ENCODE measurements at regions not wholly inside any gene's neighbourhood (a gene's known extent, or its start where the extent isn't known, plus 50 kb on each side); places are given as distances from the start of the nearest gene placed in this dataset.
A peak's percentile ranks its signal among the peaks of the same experiment; 100 is the strongest.

DNA sequence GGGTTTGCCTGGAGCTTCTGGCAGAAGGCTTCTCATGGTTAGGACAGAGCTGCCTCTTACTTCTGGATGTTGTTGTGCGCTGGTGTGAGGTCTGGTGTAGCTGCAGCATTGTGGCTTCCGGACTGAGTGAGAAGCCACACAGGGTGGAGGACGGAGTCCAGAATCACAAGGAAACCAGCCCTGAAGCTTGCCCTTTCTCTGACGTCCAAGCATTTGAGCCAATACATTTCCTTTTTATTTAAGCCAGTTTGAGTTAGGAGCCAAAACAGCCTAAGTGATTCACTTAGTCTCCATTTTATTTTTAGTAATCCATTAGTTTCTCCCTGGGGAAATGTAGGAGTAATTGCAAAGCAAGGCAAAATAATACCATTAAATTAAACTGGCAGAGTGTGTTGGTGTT, 402.4 kb upstream of the RGS6 start:
- Histone ChIP-seq H3K9me3 (no peaks in the 10 kb centered on the region), H3K4me3 (no peak overlapping the region), H3K4me1 (peaks cover 0 to 14% (median 2%) of the 10 kb centered on the region in 4 donors), H3K36me3 (peaks cover 0 to 8% (median 3%) of the 10 kb centered on the region in 4 donors), H3K27me3 (no peaks in the 10 kb centered on the region), H3K27ac (peak overlapping the region in 1 of 5 donors; percentile 16)
- intact Hi-C loops (cut with DNase I; ENCODE audit: low total_unique reads), result no loop called here
- WGBS, 5 donors, result 58 to 81% (median 77%) methylated on average over 3 to 4 of the region's 4 CpGs
- TF ChIP-seq POLR2AphosphoS5 (IDR thresholded peaks at IDR 0.05), result peak in 1 of 3 donors; percentile 26
- TF ChIP-seq POLR2A (IDR thresholded peaks at IDR 0.05), result no peak
- DNase-seq, result peak in 1 of 2 donors; percentile 75

DNA sequence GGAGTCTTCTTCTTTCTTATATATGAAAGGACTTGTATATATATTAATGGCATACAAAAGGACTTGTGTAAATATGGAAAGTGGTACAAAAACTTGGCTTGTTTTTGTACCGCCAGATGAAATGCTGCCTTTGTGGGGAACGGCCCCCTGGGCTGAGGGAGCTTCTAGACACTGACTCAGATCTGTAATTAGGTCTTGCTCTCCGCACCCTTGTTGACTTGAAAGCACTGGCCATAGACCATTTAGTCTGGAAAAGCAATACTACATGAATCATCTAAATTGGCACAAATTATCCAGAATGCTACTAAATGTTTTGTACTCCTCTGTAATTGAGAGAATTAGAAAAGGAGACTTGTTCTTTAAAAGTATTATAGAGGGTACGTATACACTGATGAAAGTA, 399.9 kb upstream of the RGS6 start:
- H3K9me3 ChIP-seq, result no peaks in the 10 kb centered on the region
- no peak for DNase-seq
- H3K4me1 ChIP-seq, result peaks cover 0 to 29% (median 13%) of the 10 kb centered on the region in 4 donors
- no peak overlapping the region for H3K4me3 ChIP-seq
- TF ChIP-seq POLR2A (IDR thresholded peaks at IDR 0.05), result no peak
- TF ChIP-seq, protein P1, sequence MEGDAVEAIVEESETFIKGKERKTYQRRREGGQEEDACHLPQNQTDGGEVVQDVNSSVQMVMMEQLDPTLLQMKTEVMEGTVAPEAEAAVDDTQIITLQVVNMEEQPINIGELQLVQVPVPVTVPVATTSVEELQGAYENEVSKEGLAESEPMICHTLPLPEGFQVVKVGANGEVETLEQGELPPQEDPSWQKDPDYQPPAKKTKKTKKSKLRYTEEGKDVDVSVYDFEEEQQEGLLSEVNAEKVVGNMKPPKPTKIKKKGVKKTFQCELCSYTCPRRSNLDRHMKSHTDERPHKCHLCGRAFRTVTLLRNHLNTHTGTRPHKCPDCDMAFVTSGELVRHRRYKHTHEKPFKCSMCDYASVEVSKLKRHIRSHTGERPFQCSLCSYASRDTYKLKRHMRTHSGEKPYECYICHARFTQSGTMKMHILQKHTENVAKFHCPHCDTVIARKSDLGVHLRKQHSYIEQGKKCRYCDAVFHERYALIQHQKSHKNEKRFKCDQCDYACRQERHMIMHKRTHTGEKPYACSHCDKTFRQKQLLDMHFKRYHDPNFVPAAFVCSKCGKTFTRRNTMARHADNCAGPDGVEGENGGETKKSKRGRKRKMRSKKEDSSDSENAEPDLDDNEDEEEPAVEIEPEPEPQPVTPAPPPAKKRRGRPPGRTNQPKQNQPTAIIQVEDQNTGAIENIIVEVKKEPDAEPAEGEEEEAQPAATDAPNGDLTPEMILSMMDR (IDR thresholded peaks at IDR 0.05), result no peak
- TF ChIP-seq POLR2AphosphoS5 (IDR thresholded peaks at IDR 0.05), result no peak
- TF ChIP-seq EP300 (IDR thresholded peaks at IDR 0.05), result no peak
- H3K36me3 ChIP-seq, result peaks cover 0 to 8% (median 3%) of the 10 kb centered on the region in 4 donors
- H3K27ac ChIP-seq, result no peak overlapping the region
- no peaks in the 10 kb centered on the region for H3K27me3 ChIP-seq
- WGBS, 5 donors, result 72 to 92% (median 86%) methylated on average over 4 of the region's 4 CpGs
- intact Hi-C loops (cut with DNase I; ENCODE audit: low total_unique reads), result no loop called here

DNA sequence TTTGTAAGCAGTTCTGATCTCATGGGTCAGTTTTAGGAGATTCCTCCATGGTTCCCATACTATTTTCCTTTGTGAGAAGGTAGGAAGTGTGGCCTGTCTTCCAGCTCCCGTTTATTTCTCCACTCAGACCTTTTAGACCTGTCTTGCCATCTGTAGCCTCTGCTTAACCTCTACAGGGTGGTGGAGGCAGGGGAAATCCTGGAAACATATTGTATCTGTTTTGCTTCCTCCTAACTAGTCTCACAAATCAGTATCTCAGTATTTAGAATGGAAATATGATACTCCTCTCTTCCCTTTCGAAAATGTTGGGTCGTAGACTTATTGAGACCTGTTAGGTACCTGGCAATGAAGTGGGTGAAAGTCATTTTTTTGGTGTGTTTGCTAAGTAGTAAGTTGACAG, 399.4 kb upstream of the RGS6 start:
- no peak overlapping the region for H3K27ac ChIP-seq
- no peaks in the 10 kb centered on the region for H3K27me3 ChIP-seq
- no peak for TF ChIP-seq POLR2AphosphoS5 (IDR thresholded peaks at IDR 0.05)
- TF ChIP-seq POLR2A (IDR thresholded peaks at IDR 0.05), result no peak
- TF ChIP-seq, protein P1 (IDR thresholded peaks at IDR 0.05), result no peak
- no peak for TF ChIP-seq EP300 (IDR thresholded peaks at IDR 0.05)
- intact Hi-C loops (cut with DNase I; ENCODE audit: low total_unique reads), result no loop called here
- peaks cover 0 to 8% (median 3%) of the 10 kb centered on the region in 4 donors for H3K36me3 ChIP-seq
- H3K9me3 ChIP-seq, result no peaks in the 10 kb centered on the region
- no peak overlapping the region for H3K4me3 ChIP-seq
- 77 to 89% (median 87%) methylated on average over 3 of the region's 3 CpGs for WGBS, 5 donors
- H3K4me1 ChIP-seq, result peaks cover 0 to 33% (median 17%) of the 10 kb centered on the region in 4 donors
- DNase-seq, result no peak

DNA sequence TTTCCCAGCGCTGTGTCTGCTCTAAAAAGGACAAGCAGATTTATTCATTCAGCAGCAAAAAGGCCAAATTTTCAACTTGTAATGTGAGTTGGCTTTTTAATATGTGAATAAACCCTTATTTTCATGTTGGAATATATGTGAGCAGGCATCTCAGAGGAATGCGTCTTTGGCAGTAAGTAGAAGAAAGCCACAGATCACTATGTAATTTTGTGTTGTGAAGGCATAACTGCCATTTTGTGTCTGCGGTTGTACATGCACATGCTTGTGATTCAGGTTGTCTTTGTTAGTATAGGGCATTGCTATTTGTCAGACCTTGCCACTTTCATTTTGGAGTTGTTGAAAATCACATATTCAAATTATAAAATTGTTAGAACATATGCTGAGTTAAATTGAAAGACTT, 398.8 kb upstream of the RGS6 start:
- Histone ChIP-seq H3K4me3 (no peak overlapping the region), H3K9me3 (no peaks in the 10 kb centered on the region), H3K27ac (no peak overlapping the region), H3K27me3 (no peaks in the 10 kb centered on the region), H3K4me1 (peaks cover 0 to 37% (median 19%) of the 10 kb centered on the region in 4 donors), H3K36me3 (peaks cover 0 to 8% (median 3%) of the 10 kb centered on the region in 4 donors)
- peak in 1 of 2 donors; percentile 24 for DNase-seq
- intact Hi-C loops (cut with DNase I; ENCODE audit: low total_unique reads), result no loop called here
- WGBS, 5 donors, result 91 to 99% (median 95%) methylated on average over 3 of the region's 3 CpGs
- TF ChIP-seq, protein P1 (IDR thresholded peaks at IDR 0.05), result no peak
- TF ChIP-seq POLR2A (IDR thresholded peaks at IDR 0.05), result no peak
- TF ChIP-seq EP300 (IDR thresholded peaks at IDR 0.05), result no peak
- no peak for TF ChIP-seq POLR2AphosphoS5 (IDR thresholded peaks at IDR 0.05)

DNA sequence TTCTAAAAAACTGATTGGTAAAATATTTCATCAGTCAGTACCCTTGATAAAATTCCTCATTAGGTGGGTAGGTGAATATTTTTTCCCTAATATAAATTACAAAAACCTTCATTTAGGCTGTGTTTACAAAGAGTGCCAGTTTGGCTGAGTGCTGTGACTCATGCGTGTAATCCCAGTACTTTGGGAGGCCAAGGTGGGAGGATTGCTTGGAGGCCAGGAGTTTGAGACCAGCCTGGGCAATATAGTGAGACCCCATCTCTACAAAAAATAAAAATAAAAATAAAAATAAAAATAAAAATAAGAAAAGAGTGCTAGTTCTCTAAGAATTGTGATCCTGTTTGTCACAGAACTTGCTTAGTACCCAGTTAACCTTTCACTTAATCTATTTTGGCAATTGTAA, 398.4 kb upstream of the RGS6 start:
- H3K4me3 ChIP-seq, result no peak overlapping the region
- H3K36me3 ChIP-seq, result peaks cover 0 to 8% (median 3%) of the 10 kb centered on the region in 4 donors
- no peak for DNase-seq
- no peak overlapping the region for H3K27ac ChIP-seq
- 93 to 100% (median 100%) methylated on average over 1 of the region's 1 CpG for WGBS, 5 donors
- intact Hi-C loops (cut with DNase I; ENCODE audit: low total_unique reads), result no loop called here
- peaks cover 0 to 41% (median 21%) of the 10 kb centered on the region in 4 donors for H3K4me1 ChIP-seq
- no peaks in the 10 kb centered on the region for H3K9me3 ChIP-seq
- no peaks in the 10 kb centered on the region for H3K27me3 ChIP-seq
- TF ChIP-seq POLR2A (IDR thresholded peaks at IDR 0.05) (no peak), POLR2AphosphoS5 (IDR thresholded peaks at IDR 0.05) (no peak), EP300 (IDR thresholded peaks at IDR 0.05) (no peak)
- TF ChIP-seq, protein P1 (IDR thresholded peaks at IDR 0.05), result no peak

All from stomach (tissue), 8 donors.